ENCODE measurements at regions not wholly inside any gene's neighbourhood (a gene's known extent, or its start where the extent isn't known, plus 50 kb on each side); places are given as distances from the start of the nearest gene placed in this dataset.

- TF ChIP-seq CTCF (IDR thresholded peaks at IDR 0.05; ENCODE audit: control insufficient read depth, insufficient read depth, low read depth, low read length, missing control alignments) = no peak
- no peak overlapping the region for H3K4me3 ChIP-seq (ENCODE audit: control insufficient read depth, low read depth, low read length)
- DNase-seq (ENCODE audit: low read depth) = no peak
Observed at GRCh38 chr15:70561885-70562284, 201.5 kb downstream of the UACA start.

- H3K4me3 ChIP-seq (ENCODE audit: control insufficient read depth, low read depth, low read length) = no peak overlapping the region
- DNase-seq (ENCODE audit: low read depth) = no peak
- no peak for TF ChIP-seq CTCF (IDR thresholded peaks at IDR 0.05; ENCODE audit: control insufficient read depth, insufficient read depth, low read depth, low read length, missing control alignments)
Observed at GRCh38 chr15:70560617-70561328, 202.6 kb downstream of the UACA start.

GRCh38 chr15:70559265-70560239, 203.8 kb downstream of the UACA start:
- no peak for DNase-seq (ENCODE audit: low read depth)
- H3K4me3 ChIP-seq (ENCODE audit: control insufficient read depth, low read depth, low read length) = no peak overlapping the region
- TF ChIP-seq CTCF (IDR thresholded peaks at IDR 0.05; ENCODE audit: control insufficient read depth, insufficient read depth, low read depth, low read length, missing control alignments) = no peak

GRCh38 chr15:70558406-70559264, 204.7 kb downstream of the UACA start:
- DNase-seq (ENCODE audit: low read depth) = no peak
- TF ChIP-seq CTCF (IDR thresholded peaks at IDR 0.05; ENCODE audit: control insufficient read depth, insufficient read depth, low read depth, low read length, missing control alignments) = no peak
- H3K4me3 ChIP-seq (ENCODE audit: control insufficient read depth, low read depth, low read length) = no peak overlapping the region

- no peak for DNase-seq (ENCODE audit: low read depth)
- no peak for TF ChIP-seq CTCF (IDR thresholded peaks at IDR 0.05; ENCODE audit: control insufficient read depth, insufficient read depth, low read depth, low read length, missing control alignments)
- H3K4me3 ChIP-seq (ENCODE audit: control insufficient read depth, low read depth, low read length) = no peak overlapping the region
Observed at GRCh38 chr15:70557521-70558258, 205.7 kb downstream of the UACA start.

All from AG09309 (cell line).